RPMI8226 (cell line): ENCODE measurements at regions not wholly inside any gene's neighbourhood (a gene's known extent, or its start where the extent isn't known, plus 50 kb on each side); places are given as distances from the start of the nearest gene placed in this dataset.
"Not testable (repeated sequence)": the region's sequence is repeated elsewhere in the genome, so short reads cannot be mapped to it uniquely, and the experiment has no call there.

Source experiments
- DNase-seq: peaks from one replicate; pipeline ENCODE4 v3.0.0-alpha.2; 2015

DNA sequence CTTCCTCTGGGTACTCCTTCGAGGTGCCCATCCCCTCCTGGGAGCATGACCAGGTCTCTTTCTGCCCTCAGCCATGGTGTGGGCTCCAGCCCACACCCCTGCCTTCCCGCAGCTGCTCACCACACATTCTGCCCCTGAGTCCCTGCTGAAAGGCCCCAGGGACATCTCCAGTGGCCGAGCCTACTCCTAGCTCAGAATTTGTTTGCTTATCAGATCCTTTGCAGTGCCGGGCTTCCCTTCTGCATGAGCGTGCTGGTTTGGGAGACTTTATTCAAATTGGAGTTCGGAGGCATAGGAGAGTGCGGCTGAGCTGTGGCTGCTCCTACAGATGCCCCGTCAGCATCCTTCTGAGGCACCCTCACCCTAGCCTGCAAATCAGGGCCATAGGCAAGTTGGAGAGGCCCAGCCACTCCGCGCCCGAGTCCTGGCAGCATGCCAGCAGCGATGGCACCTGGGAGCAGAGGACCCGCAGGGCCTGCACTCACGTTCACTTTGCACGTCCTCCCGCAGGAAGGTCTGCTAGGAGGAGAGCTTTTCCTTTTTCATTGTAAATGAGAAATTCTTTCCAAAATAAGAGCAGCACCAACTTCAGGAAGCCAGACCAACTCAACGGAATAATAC lies 327.3 kb downstream of the QKI start:
- peak; percentile 37 for DNase-seq

DNA sequence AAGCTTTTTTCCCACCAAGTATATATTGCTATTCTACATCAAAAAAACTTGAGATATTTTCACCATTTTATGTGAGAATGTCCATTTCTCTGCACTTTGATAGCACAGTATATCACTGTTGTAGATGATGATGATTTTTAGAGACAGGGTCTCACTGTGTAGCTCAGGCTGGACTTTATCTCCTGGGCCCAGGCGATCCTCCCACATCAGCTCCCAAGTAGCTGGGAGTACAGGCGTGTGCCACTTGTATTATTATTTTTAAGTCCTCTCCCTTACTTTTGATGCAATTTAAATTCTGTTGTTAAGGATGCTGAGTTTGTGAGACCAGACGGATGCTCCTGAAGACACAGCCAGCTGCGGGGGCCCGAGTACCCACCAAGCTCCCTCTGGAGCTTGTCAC lies 326.8 kb downstream of the QKI start:
- no peak for DNase-seq

DNA sequence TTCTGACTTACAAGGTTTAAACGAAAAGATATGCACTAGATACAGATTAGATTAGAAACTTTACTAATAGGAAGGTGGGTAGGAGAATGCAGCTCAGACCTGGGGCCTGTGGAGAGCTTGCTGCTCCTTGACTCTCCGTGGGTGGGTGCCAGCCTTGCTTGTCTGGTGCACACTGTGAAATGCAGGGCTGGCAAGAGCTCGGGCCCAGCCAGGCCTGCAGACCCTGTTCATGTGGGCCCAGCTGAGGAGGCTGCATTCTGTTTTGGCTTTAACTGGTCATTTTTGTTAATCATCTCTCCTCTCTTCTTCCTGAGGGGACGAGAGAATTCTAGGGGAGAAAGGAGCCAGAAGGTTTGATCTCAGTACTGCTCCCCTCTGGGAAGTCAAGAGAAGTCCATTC lies 325.4 kb downstream of the QKI start:
- no peak for DNase-seq

DNA sequence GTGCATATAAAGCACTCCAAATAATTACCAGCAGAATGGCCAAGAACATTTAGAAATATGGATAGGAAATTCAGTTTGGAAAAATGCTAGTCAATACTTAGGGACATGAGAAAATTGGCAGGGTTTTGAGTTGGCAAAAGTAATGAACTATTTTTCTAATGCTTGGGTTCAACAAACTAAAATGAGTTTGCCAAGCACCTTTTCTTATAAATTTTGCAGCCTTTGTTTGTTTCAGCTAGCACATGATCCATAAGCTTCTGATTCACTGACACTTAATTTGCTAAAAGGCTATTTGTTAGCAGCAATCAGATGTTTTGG lies 324.8 kb downstream of the QKI start:
- no peak for DNase-seq

DNA sequence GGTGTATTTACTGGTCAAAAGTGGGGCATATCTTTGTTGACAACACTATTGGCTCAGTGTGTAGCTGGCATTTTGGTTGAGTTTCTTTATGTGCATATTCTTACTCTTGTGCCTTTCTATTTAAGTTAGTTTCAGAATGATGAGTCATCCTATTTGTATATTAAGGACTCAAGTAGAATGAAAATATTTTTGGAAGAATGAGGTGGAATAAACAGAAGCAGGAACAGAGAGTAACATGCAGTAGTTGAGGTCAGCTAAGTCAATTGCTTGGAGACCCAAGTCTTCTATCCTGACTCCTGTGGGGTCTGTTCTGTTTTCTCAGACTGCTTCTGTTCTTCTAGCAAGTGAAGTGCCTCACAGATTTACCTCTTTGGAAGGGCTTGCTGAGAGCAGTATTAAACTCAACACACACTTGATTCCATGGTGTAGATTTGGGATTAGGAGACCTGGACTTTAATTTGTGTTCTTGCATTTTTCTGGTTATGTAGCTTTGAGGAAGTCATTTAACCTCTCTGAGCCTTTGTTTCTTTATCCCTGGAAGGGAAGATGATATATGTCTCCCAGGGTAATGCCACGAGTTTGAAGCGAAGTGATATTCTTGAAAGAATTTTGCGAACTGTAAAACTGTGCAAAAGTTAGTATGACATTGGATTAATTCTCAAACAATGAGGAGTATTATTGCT lies 324.3 kb downstream of the QKI start:
- peak; percentile 8 for DNase-seq

DNA sequence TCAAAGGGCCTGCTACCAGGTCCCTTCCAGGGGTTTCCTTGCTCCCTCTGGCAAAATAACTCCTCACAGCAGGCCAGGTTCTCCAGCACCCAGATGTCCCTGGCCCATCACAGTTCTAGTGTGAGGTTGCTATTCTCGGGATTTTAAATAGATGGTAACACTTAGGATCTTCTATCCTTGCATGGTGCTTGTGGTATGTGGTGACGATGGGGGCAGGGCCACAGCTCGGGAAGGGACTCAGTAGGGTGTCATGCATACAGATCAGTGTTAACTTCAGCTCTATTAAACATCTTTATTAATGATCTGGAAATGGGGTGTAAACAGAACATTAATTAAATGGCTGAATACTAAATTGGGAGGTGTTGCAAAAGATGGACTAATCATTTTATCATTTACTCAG lies 323.8 kb downstream of the QKI start:
- no peak for DNase-seq

DNA sequence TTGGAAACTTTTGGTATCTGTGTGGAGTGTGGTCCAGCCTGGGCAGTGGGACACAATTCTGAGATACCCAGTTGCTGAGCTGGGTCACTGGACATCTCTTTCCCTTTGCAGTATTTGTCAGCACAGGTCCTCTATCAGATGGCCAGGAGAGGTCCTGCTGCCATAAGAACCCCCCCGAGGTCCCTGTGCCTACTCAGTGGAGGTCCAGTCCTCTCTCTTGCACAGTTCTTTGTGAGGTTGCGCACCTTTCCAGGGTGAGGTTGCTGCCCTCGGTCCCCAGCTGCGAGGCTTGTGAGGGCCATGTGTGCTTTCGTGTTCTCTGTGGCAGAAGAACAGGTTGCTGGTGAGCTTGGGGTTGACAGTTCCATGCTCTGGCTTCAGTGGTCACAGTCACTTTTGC lies 320.6 kb downstream of the QKI start:
- DNase-seq: no peak

DNA sequence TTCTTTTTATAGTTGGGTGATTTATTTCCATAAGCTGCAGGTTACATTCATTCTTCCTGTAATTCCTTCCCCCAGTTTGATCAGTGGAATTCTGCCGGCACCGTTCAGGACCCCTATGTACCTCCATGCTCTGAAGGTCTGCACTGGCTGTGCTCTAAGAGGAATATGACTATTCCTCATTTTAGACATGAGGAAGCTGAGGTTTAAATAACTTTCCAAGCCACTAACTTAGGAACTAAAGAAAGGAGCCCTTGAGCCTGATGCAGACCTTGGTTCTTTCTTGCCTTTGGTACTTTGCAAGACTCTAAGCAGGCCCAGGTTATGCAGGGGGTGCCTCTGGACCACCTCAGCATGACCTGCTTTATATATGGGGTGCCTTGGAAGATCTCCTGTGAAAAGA lies 318.5 kb downstream of the QKI start:
- DNase-seq: no peak

DNA sequence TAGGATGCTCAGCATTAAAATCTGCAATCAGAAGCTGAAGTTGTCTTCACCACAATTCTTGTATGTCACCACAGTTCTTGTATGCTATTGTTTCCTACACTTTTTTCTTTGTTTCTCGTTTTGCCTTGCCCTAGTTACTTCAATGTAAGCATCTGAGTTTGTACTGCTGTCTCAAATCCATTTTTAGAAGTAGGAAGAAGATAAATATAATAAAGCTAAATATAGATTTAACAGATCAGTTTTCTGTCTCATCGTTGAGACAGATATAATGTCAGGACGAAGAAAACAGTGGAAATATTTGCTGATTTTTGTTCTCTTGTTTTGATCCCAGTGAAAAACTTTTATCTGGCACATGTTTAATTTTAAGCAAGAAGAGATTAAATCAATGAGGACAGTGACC lies 318.0 kb downstream of the QKI start:
- no peak for DNase-seq

DNA sequence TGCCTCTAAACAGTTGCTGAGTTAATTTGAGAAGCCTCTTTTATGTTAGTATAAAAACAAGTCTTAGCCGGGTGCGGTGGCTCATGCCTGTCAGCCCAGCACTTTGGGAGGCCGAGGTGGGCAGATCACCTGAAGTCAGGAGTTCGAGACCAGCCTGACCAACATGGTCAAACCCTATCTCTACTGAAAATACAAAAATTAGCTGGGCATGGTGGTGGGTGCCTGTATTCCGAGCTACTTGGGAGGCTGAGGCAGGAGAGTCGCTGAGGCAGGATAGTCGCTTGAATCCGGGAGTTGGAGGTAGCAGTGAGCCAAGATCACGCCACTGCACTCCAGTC lies 317.5 kb downstream of the QKI start:
- DNase-seq: not testable (repeated sequence)

DNA sequence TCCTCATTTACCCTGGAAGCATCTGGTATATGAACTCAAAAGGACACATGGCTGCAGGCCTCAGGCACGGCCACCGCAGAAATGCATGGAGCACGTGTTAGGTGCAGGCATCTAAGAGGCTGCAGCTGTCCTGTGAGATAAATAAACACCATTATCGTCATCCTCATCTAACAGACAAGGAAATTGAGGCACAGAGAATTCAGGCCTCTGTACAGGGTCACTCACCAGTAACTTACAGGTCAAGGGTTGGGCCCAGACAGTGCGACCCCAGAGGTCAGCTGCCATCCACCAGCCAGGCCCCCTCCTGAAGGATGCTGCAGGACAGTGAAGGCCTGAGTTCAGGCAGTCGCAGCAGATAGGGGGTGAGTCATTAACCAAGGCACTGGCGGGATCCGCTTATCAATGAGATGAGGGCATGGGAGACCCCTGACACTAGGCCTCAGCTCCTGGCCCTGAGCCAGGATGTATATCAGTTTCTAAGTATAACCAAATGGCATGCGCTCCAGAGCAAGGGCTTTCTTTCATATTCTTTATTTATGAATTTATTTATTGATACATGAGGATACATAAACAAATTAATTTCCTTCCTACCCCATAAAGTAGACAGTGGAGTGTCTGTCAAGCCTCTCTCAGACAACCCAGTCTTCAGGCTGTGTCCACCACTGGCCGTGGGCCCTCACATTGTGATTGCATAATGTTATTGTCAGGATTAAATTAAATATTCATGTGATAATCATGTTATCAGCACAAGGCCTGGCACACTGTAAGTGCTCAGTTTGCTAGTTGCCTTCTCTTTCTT lies 316.9 kb downstream of the QKI start:
- no peak for DNase-seq

DNA sequence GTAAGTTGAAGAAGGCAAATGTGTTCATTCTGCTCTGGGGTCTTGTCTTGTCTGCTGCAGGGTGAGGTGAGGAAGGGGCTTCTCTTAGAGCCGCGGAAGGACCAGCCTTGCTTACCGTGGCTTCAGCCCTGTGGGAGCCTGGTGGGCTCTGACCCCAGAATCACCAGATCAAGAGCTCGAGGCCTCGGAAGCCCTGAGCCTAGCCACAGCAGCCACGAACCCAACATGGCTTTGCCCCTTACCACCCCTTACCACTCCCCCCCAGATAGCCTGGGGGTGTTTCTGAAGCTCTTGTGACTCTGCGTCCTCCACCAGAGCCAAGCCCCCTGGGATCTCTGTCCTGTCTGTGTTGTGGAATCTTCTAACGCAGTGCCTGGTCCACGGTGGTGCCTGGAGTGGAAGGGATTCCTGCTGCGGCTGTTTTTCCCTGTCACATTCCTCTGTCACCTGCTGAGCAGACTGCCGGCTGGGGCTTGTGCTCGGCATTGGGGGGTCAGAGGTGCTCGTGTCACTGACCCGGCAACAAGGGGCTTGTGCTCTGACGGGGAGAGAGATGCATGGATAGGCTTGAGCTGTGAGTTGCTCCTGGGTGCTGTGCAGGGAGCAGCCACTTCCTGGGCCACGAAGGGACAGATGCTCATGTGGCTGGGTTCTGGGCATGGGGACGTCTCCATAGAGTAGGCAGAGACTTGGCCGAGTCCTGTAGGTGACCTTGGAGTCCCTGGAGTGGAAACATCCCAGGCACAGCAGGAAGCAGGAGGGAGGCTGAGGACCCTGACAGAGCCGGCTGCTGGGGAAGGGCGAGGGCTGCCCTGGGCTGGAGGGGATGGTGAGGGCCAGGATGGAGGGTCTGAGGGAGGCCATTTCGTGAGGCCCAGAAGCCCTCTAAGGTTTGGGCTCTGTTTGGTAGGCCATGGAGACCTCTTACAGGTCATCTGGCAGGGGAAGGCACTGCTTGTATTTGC lies 316.0 kb downstream of the QKI start:
- no peak for DNase-seq

DNA sequence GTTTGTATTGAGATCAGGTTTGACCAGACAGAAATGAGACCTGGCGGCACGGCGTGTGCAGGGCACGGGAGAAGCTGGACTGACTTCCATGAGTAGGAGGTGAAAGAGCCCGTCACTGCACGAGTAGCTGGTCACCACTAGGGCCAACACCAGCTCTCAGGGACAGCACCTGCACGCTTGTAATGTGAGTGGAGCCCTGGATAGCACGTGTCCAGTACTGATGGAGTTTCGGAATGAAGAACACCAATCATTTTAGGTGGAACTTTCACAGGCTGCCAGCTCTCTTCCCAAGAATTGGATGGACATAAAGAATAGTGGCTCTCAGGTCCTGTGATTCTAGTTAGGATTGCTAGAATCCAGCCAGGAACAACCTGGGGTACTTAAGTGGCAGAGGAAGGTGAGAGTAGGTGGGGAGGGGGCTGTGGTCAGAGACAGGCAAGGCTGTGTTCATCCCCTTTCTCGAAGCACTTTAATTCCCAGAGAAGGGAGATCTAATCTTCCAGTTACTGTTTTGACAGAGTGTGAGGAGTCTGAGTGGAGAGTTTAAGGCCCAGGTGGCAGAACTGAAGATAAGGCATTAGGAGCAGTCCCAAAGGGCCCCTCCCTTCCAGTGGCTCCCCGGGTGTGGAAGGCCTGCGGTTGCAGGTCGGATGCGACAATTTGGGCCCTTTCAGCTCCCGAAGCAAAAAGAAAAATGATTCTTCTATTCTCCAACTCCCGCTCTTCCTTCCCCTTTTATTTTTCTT lies 314.8 kb downstream of the QKI start:
- DNase-seq: no peak

DNA sequence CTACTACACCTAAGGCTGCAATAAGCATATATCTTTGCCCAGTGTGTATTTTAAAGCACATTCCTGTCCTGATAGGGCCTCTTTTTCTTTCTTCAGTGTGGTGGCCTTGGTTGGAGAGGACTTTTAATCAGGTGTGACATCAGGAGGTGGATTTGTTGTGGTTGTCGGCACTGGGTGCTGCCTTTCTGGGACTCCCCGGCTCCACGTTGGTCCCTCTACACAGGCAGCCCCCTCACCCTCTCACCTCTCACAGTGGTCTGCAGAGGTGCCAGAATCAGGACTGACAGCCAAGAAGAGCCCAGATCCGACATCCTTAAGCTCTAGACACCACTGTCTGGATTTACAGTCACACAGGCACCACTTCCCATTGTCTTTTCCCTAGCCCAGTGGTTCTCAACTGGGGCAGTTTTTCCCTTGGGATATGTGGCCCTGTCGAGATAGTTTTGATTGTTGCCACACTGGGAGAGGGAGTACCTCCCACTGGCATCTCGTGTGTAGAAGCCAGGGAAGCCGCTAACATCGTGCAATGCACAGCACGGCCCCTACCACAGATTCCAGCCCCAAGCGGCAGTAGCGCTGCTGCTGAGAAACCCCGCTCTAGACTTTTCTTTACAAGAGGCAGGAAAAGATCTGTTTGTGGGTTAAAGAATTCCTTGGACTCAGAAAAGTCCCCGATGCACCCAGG lies 314.1 kb downstream of the QKI start:
- DNase-seq: no peak

DNA sequence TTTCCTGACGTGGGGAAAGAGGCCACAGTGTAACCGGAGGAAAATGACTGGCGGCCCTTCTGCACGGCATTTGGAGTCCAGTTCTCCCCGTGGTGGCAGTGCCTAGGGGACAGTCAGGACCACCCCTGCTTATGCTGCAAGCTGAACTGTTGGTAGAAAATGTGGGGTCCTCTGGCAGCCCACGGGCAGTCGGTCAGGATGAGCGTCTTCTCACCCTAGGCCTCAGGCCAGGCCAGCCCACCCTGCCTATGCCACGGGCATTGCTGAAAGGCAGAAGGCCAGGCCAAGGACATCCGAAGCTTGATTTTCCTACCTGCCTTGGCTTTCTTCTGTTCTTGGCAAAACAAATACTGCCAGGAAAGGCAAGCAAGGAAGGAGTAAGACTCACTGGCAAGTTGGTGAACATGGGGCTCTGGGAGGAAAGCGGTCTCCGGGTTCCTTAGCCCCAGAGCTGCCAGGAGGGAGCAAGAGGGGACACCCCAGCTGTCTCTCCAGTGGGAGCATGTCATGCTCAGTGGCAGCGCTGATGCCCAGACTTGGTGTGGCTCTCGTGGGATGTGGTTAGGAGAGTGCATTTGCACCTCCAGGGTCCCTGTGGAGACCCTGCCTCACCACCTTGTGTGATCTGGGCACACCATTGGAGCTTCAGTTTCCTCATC lies 311.6 kb downstream of the QKI start:
- no peak for DNase-seq

DNA sequence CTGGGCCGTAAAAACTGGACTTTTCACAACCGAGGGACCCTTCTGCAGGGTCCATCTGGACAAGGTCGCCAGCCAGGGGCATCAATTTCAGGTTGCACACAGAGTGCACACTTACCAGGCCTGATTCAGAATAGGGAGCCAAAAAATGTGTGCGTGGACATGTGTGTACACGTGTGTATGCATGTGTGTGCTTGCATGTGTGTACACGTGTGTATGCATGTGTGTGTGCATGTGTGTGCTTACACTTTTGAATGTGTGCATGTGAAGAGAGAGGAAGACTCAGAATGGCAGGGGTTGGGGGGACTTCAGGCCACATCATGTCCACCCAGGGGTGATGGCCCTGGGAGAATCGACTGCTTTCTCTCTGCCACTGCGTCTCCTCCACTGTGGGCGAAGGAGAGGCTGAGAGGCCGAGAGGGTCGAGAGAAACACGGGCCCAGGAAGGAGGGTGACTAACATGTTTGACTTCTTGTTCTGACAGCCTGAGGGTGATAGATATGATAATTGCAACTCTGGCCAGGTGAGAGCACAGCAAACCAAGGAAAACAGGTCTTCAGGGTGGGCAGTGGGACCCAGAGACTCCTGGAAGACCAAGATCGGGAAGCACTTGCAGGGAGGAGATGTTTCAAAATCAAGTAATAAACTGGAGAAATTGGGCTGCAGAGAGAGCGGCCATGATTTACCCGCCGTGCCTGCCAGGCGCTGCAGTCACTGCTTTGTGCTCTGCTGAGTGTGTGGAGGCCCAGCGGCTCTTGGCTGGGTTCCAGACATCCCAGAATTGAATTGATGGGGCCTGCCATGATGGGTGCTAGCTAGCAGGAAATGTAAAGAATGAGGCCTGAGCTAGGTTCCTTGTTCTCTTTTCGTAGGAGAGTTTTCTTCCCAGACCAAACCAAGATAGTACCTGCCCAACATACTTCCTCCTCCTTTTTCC lies 310.8 kb downstream of the QKI start:
- no peak for DNase-seq

DNA sequence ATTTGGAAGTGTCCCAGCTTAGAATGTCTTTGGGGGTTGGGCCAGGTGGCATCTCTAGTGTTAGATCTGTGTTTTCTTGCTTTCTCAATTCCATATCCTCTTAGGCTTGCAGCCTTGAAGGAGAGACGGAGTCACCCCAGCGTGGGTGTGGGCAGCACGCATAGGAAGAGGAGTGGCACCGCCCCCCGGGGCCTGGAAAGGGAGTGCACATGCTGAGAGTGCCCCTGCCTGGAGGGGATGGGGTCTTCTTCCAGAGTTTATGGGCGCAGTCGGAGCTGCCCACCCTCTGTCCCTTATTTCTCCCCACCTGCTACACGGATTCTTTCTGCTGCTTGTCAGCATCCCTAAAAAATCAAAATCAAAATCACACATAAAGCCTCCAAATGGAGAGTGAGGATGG lies 309.7 kb downstream of the QKI start:
- DNase-seq: no peak

DNA sequence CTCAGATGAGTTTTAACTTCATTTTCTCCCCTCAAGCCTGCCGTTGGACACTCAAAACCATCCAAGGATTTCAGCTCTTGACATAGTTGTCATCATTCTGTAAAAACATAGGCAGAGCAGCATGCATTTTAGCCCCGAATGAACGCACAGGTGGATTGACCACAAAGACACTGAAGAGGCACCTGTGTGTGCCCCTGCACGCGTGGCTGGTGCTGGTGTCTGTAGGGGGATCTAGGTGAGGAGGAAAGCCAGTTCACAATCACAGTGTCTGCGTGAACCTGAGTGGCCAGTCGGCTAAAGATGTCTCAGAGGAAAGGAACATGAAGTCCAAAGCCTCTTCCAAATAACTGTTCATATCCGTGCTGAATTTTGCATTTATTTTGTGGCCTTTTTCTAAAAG lies 309.2 kb downstream of the QKI start:
- no peak for DNase-seq

DNA sequence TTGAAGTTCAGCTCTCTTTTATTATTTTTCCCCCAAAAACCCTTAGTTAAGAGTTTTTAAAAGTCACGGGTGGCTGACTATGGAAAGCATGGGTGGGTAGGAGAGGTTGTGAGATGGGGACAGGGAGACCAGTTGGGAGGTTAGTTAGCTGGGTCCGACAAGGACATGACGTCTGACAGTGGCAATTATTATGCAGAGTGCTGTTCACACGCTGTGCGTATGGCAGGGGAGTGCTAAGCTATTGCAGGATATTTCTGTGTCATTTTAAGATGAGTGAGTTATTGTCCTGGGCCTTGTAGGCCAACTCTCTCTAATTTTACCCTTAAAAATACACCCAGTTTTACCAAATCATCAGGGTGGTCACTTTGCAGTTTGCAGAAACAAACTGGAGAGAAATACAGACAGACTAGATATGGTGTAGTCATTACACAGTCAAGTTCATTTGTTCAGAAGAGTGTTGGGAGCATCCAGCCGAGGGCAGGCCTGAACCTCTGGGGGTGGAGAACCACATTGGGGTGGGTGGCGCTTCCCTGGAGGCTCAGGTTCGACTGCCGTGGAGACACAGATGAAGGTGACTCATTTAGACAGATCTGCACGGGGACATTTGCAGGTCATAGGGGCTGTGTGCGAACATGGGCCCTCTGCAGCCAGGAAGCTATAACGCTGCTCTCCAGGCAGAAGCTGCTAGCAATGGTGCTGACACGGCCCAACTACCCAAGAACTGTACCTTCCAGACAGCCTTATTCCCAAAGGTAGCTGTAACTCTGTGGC lies 307.6 kb downstream of the QKI start:
- DNase-seq: no peak

DNA sequence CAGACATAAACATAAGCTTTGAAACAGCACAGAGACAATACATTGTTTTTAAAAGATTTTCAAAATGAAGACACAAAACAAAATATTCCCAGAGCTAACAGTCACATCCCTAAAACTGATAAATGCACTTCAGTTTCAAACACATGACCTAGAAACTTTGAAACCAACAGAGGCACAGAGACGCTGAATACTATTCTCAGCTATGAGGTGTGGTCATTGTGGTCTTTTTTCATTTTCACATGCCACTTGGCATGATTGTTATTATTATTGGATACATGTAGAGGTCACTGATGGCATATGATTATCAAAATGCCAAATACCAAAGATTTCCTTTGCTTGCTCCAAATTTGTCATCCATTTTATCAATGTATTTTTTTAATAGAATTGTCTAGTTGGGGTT lies 306.9 kb downstream of the QKI start:
- no peak for DNase-seq
